GM06990 (cell line): ENCODE measurements at regions not wholly inside any gene's neighbourhood (a gene's known extent, or its start where the extent isn't known, plus 50 kb on each side); places are given as distances from the start of the nearest gene placed in this dataset.

Experiments used
- DNase-seq: peaks from one replicate; pipeline ENCODE4 v3.0.0-alpha.2; 2011; ENCODE audit not compliant: insufficient read length; ENCODE audit errors: extremely low read depth
- H3K27me3 ChIP-seq: replicated peaks from 2 replicates; pipeline ENCODE4 v1.6.0; 2011; ENCODE audit warnings: low read length; ENCODE audit not compliant: control insufficient read depth, insufficient read depth
- H3K36me3 ChIP-seq: 2 replicates; pipeline ENCODE4 v1.5.1; 2011; ENCODE audit warnings: low read length; ENCODE audit not compliant: control insufficient read depth, insufficient read depth
- H3K4me3 ChIP-seq: replicated peaks from 2 replicates; pipeline ENCODE4 v1.5.1; 2011; ENCODE audit warnings: low read depth, mild to moderate bottlenecking, control low read depth, low read length
- CTCF ChIP-seq: IDR thresholded peaks from 2 replicates; pipeline ENCODE4 v1.5.1; 2011; ENCODE audit warnings: low read length, control low read depth, mild to moderate bottlenecking, inconsistent platforms; ENCODE audit not compliant: insufficient read depth, poor library complexity, severe bottlenecking

- H3K27me3 ChIP-seq: no peaks in the 10 kb centered on the region
- no peak overlapping the region for H3K4me3 ChIP-seq
- DNase-seq: no peak
- H3K36me3 ChIP-seq: no peaks in the 10 kb centered on the region
- TF ChIP-seq CTCF: no peak
These were observed 103.9 kb upstream of the OLFM3 start for GRCh38 chr1:102100666-102101065.

GRCh38 chr1:102099916-102100315 lies 103.2 kb upstream of the OLFM3 start:
- Histone ChIP-seq H3K4me3 (no peak overlapping the region), H3K27me3 (no peaks in the 10 kb centered on the region), H3K36me3 (no peaks in the 10 kb centered on the region)
- DNase-seq: no peak
- TF ChIP-seq CTCF: no peak

GRCh38 chr1:102098536-102098935 lies 101.8 kb upstream of the OLFM3 start:
- Histone ChIP-seq H3K4me3 (no peak overlapping the region), H3K27me3 (no peaks in the 10 kb centered on the region), H3K36me3 (no peaks in the 10 kb centered on the region)
- TF ChIP-seq CTCF: no peak
- no peak for DNase-seq

- H3K27me3 ChIP-seq: no peaks in the 10 kb centered on the region
- TF ChIP-seq CTCF: no peak
- DNase-seq: no peak
- no peak overlapping the region for H3K4me3 ChIP-seq
- H3K36me3 ChIP-seq: no peaks in the 10 kb centered on the region
These were observed 101.4 kb upstream of the OLFM3 start for GRCh38 chr1:102098081-102098480.

- DNase-seq: no peak
- no peaks in the 10 kb centered on the region for H3K27me3 ChIP-seq
- no peaks in the 10 kb centered on the region for H3K36me3 ChIP-seq
- TF ChIP-seq CTCF: no peak
- no peak overlapping the region for H3K4me3 ChIP-seq
These were observed 100.7 kb upstream of the OLFM3 start for GRCh38 chr1:102097451-102097850.

GRCh38 chr1:102096162-102096561 lies 99.4 kb upstream of the OLFM3 start:
- TF ChIP-seq CTCF: no peak
- H3K27me3 ChIP-seq: no peaks in the 10 kb centered on the region
- DNase-seq: no peak

More at GRCh38 chr1:102096162-102096561, 99.4 kb upstream of the OLFM3 start:
- Histone ChIP-seq H3K36me3 (no peaks in the 10 kb centered on the region), H3K4me3 (no peak overlapping the region)
